ENCODE measurements at regions not wholly inside any gene's neighbourhood (a gene's known extent, or its start where the extent isn't known, plus 50 kb on each side); places are given as distances from the start of the nearest gene placed in this dataset.

- no peak overlapping the region for H3K4me3 ChIP-seq
- no peaks in the 10 kb centered on the region for H3K9me3 ChIP-seq
- no peaks in the 10 kb centered on the region for H3K4me1 ChIP-seq
- no peak for ATAC-seq
- intact Hi-C loops (cut with DNase I) = no loop called here
- no peaks in the 10 kb centered on the region for H3K36me3 ChIP-seq (replicated peaks in 1 of 2; ENCODE audit: insufficient read depth in 1 of 2, low read depth in 2 of 2)
- TF ChIP-seq CTCF (IDR thresholded peaks at IDR 0.05) = no peak
- TF ChIP-seq POLR2A (IDR thresholded peaks at IDR 0.05) = no peak
- no peaks in the 10 kb centered on the region for H3K27me3 ChIP-seq
- WGBS, 2 donors = 22 to 29% methylated on average over 1 of the region's 1 CpG
- H3K27ac ChIP-seq = no peak overlapping the region
- DNase-seq = no peak
Measured at GRCh38 chr5:29054694-29055093, 2016.3 kb upstream of the CDH9 start.

- no peaks in the 10 kb centered on the region for H3K9me3 ChIP-seq
- intact Hi-C loops (cut with DNase I) = no loop called here
- H3K4me1 ChIP-seq = no peaks in the 10 kb centered on the region
- DNase-seq (no peak), ATAC-seq (no peak)
- 6 to 7% methylated on average over 1 of the region's 1 CpG for WGBS, 2 donors
- no peak overlapping the region for H3K27ac ChIP-seq
- no peaks in the 10 kb centered on the region for H3K27me3 ChIP-seq
- no peak overlapping the region for H3K4me3 ChIP-seq
- no peaks in the 10 kb centered on the region for H3K36me3 ChIP-seq (replicated peaks in 1 of 2; ENCODE audit: insufficient read depth in 1 of 2, low read depth in 2 of 2)
- TF ChIP-seq POLR2A (IDR thresholded peaks at IDR 0.05) = no peak
- no peak for TF ChIP-seq CTCF (IDR thresholded peaks at IDR 0.05)
Measured at GRCh38 chr5:29054282-29054681, 2015.9 kb upstream of the CDH9 start.

- Histone ChIP-seq H3K27me3 (no peaks in the 10 kb centered on the region), H3K36me3 (replicated peaks in 1 of 2; ENCODE audit: insufficient read depth in 1 of 2, low read depth in 2 of 2) (no peaks in the 10 kb centered on the region), H3K4me3 (no peak overlapping the region), H3K9me3 (no peaks in the 10 kb centered on the region), H3K27ac (no peak overlapping the region), H3K4me1 (no peaks in the 10 kb centered on the region)
- ATAC-seq (no peak), DNase-seq (no peak)
- intact Hi-C loops (cut with DNase I) = no loop called here
- WGBS, 2 donors = 10 to 19% methylated on average over 4 of the region's 4 CpGs
- TF ChIP-seq CTCF (IDR thresholded peaks at IDR 0.05) (no peak), POLR2A (IDR thresholded peaks at IDR 0.05) (no peak)
Measured at GRCh38 chr5:29051509-29051908, 2013.1 kb upstream of the CDH9 start.

GRCh38 chr5:29042152-29042551 lies 2003.8 kb upstream of the CDH9 start:
- Histone ChIP-seq H3K27ac (no peak overlapping the region), H3K27me3 (no peaks in the 10 kb centered on the region), H3K4me3 (no peak overlapping the region), H3K36me3 (replicated peaks in 1 of 2; ENCODE audit: insufficient read depth in 1 of 2, low read depth in 2 of 2) (no peaks in the 10 kb centered on the region), H3K4me1 (no peaks in the 10 kb centered on the region), H3K9me3 (no peaks in the 10 kb centered on the region)
- 39 to 61% methylated on average over 4 of the region's 4 CpGs for WGBS, 2 donors
- no peak for ATAC-seq
- TF ChIP-seq POLR2A (IDR thresholded peaks at IDR 0.05) (no peak), CTCF (IDR thresholded peaks at IDR 0.05) (no peak)
- DNase-seq = no peak
- intact Hi-C loops (cut with DNase I) = no loop called here

- H3K27me3 ChIP-seq = no peaks in the 10 kb centered on the region
- DNase-seq (no peak), ATAC-seq (no peak)
- TF ChIP-seq CTCF (IDR thresholded peaks at IDR 0.05) (no peak), POLR2A (IDR thresholded peaks at IDR 0.05) (no peak)
- H3K4me3 ChIP-seq = no peak overlapping the region
- 74 to 78% methylated on average over 1 of the region's 1 CpG for WGBS, 2 donors
- intact Hi-C loops (cut with DNase I) = no loop called here
- no peaks in the 10 kb centered on the region for H3K9me3 ChIP-seq
- no peaks in the 10 kb centered on the region for H3K36me3 ChIP-seq (replicated peaks in 1 of 2; ENCODE audit: insufficient read depth in 1 of 2, low read depth in 2 of 2)
- no peaks in the 10 kb centered on the region for H3K4me1 ChIP-seq
- no peak overlapping the region for H3K27ac ChIP-seq
Measured at GRCh38 chr5:29040404-29040803, 2002.0 kb upstream of the CDH9 start.

Measured in body of pancreas (tissue), 4 donors.